HEK293 (cell line): ENCODE measurements at regions not wholly inside any gene's neighbourhood (a gene's known extent, or its start where the extent isn't known, plus 50 kb on each side); places are given as distances from the start of the nearest gene placed in this dataset.

Experiments
- CTCF ChIA-PET: fragments of 350-600 bp; formaldehyde crosslinking; extraction: SDS; loops from one replicate; lab custom pipeline; 2021; ENCODE audit warnings: antibody characterized with exemption; lab: Yijun Ruan, JAX
- POLR2A ChIA-PET: fragments of 300-600 bp; formaldehyde crosslinking; extraction: SDS; loops from one replicate; lab custom pipeline; 2020; ENCODE audit warnings: antibody characterized with exemption, inconsistent platforms; lab: Yijun Ruan, JAX
- H3K27ac ChIP-seq: fragments of 200-500 bp; sonication (Bioruptor generic); 2 replicates; pipeline ENCODE4 v1.5.1; 2014; ENCODE audit warnings: low read depth, low read length, control low read depth, inconsistent platforms; ENCODE audit errors: extremely low read depth
- H3K36me3 ChIP-seq, 2 experiments: fragments of 200-500 bp in 1 of 2; sonication (Bioruptor generic) in 1 of 2; 1 replicate in 1 of 2; 2 replicates in 1 of 2; pipeline ENCODE4 v1.5.1; 2014 to 2017; ENCODE audit warnings: inconsistent platforms in 2 of 2, low read length in 2 of 2; ENCODE audit not compliant: control insufficient read depth in 2 of 2, insufficient read depth in 1 of 2
- H3K4me1 ChIP-seq: fragments of 200-500 bp; sonication (Bioruptor generic); 2 replicates; pipeline ENCODE4 v1.5.1; 2014; ENCODE audit warnings: mild to moderate bottlenecking, low read length, inconsistent platforms; ENCODE audit not compliant: control insufficient read depth, insufficient read depth
- H3K4me3 ChIP-seq: 2 replicates; pipeline ENCODE4 v1.5.1; 2011; ENCODE audit warnings: low read depth, mild to moderate bottlenecking, control low read depth, low read length, moderate library complexity
- H3K9me3 ChIP-seq: fragments of 200-500 bp; sonication (Bioruptor generic); 2 replicates; pipeline ENCODE4 v1.5.1; 2014; ENCODE audit warnings: low read depth, low read length, inconsistent platforms; ENCODE audit not compliant: control insufficient read depth, insufficient read depth
- CTCF ChIP-seq: fragments of 450-650 bp; formaldehyde crosslinking; IDR thresholded peaks from 2 replicates; pipeline ENCODE4 v1.5.1; 2016; ENCODE audit warnings: missing biosample characterization, missing genetic modification characterization
- ELK4 ChIP-seq: IDR thresholded peaks from 2 replicates; pipeline ENCODE4 v1.6.1; 2011; ENCODE audit warnings: mild to moderate bottlenecking, low read depth, low read length, borderline replicate concordance
- TRIM28 ChIP-seq: IDR thresholded peaks from 2 replicates; pipeline ENCODE4 v1.6.1; 2011; ENCODE audit warnings: low read length, control low read depth, borderline replicate concordance
- ZBTB11 ChIP-seq: fragments of 450-650 bp; formaldehyde crosslinking; conservative IDR thresholded peaks from 2 replicates; pipeline ENCODE4 v1.5.1; 2016; ENCODE audit warnings: low read depth, missing biosample characterization, missing genetic modification characterization
- ZBTB26 ChIP-seq: fragments of 450-650 bp; formaldehyde crosslinking; optimal IDR thresholded peaks from 2 replicates; pipeline ENCODE3; 2016; ENCODE audit warnings: missing biosample characterization, mild to moderate bottlenecking, missing genetic modification characterization
- ZEB2 ChIP-seq: fragments of 450-650 bp; formaldehyde crosslinking; IDR thresholded peaks from 2 replicates; pipeline ENCODE4 v1.5.1; 2016; ENCODE audit warnings: missing biosample characterization, missing genetic modification characterization
- ZNF174 ChIP-seq: fragments of 450-650 bp; formaldehyde crosslinking; IDR thresholded peaks from 2 replicates; pipeline ENCODE4 v1.5.0; 2017; ENCODE audit warnings: missing biosample characterization, mild to moderate bottlenecking, missing genetic modification characterization
- ZNF214 ChIP-seq: fragments of 450-650 bp; formaldehyde crosslinking; IDR thresholded peaks from 2 replicates; pipeline ENCODE4 v1.5.1; 2017; ENCODE audit warnings: missing biosample characterization, mild to moderate bottlenecking, missing genetic modification characterization, borderline replicate concordance
- ZNF23 ChIP-seq: fragments of 450-650 bp; formaldehyde crosslinking; IDR thresholded peaks from 2 replicates; pipeline ENCODE4 v1.5.1; 2016; ENCODE audit warnings: missing biosample characterization, missing genetic modification characterization, borderline replicate concordance
- ZNF239 ChIP-seq: fragments of 450-650 bp; formaldehyde crosslinking; IDR thresholded peaks from 2 replicates; pipeline ENCODE4 v1.5.1; 2016; ENCODE audit warnings: missing biosample characterization, missing genetic modification characterization
- ZNF311 ChIP-seq: fragments of 450-650 bp; formaldehyde crosslinking; IDR thresholded peaks from 2 replicates; pipeline ENCODE4 v1.5.1; 2017; ENCODE audit warnings: missing biosample characterization, missing genetic modification characterization, borderline replicate concordance
- ZNF449 ChIP-seq: fragments of 450-650 bp; formaldehyde crosslinking; IDR thresholded peaks from 2 replicates; pipeline ENCODE4 v1.5.1; 2017; ENCODE audit warnings: missing biosample characterization, mild to moderate bottlenecking, missing genetic modification characterization, moderate library complexity
- ZNF529 ChIP-seq: fragments of 450-650 bp; formaldehyde crosslinking; IDR thresholded peaks from 2 replicates; pipeline ENCODE4 v1.5.1; 2017; ENCODE audit warnings: missing genetic modification characterization, missing biosample characterization; ENCODE audit not compliant: insufficient replicate concordance
- ZNF629 ChIP-seq: fragments of 450-650 bp; formaldehyde crosslinking; IDR thresholded peaks from 2 replicates; pipeline ENCODE4 v1.5.1; 2017; ENCODE audit warnings: missing biosample characterization, missing genetic modification characterization
- ZNF791 ChIP-seq: fragments of 450-650 bp; formaldehyde crosslinking; IDR thresholded peaks from 2 replicates; pipeline ENCODE4 v1.5.1; 2016; ENCODE audit warnings: missing biosample characterization, missing genetic modification characterization
- ZNF843 ChIP-seq: fragments of 450-650 bp; formaldehyde crosslinking; IDR thresholded peaks from 2 replicates; pipeline ENCODE4 v1.5.1; 2016; ENCODE audit warnings: missing biosample characterization, missing genetic modification characterization
- ZSCAN30 ChIP-seq: fragments of 450-650 bp; IDR thresholded peaks from 2 replicates; pipeline ENCODE4 v1.5.1; 2018; ENCODE audit warnings: missing biosample characterization, mild to moderate bottlenecking, missing genetic modification characterization, moderate library complexity
- ZXDB ChIP-seq: fragments of 450-650 bp; formaldehyde crosslinking; IDR thresholded peaks from 2 replicates; pipeline ENCODE4 v1.5.1; 2016; ENCODE audit warnings: missing biosample characterization, missing genetic modification characterization

- H3K9me3 ChIP-seq: no peaks in the 10 kb centered on the region
- POLR2A ChIA-PET: no interaction called here
Measured at GRCh38 chr7:85343484-85343883, 156.6 kb upstream of the SEMA3D start.

GRCh38 chr7:85342781-85343180 is 155.9 kb upstream of the SEMA3D start:
- ChIA-PET POLR2A (no interaction called here), CTCF (interaction anchor here (0.6 to 0.9 kb wide), 2 partner anchors 187 to 255 kb away, joined by 3 to 4 read pairs; no protein-coding TSS in a partner anchor)
- H3K9me3 ChIP-seq: no peaks in the 10 kb centered on the region
- no peak overlapping the region for H3K4me3 ChIP-seq
- H3K27ac ChIP-seq: no peak overlapping the region
- TF ChIP-seq ZXDB (no peak), ZSCAN30 (tag by site-specific recombination) (no peak), ZNF23 (tag by site-specific recombination) (no peak), ZNF449 (tag by site-specific recombination) (no peak), ELK4 (no peak), ZNF791 (tag by site-specific recombination) (no peak), ZBTB11 (no peak), ZNF239 (tag by site-specific recombination) (no peak)
- no peaks in the 10 kb centered on the region for H3K36me3 ChIP-seq
- H3K4me1 ChIP-seq: no peaks in the 10 kb centered on the region

More at GRCh38 chr7:85343484-85343883, 156.6 kb upstream of the SEMA3D start:
- TF ChIP-seq TRIM28: no peak
- TF ChIP-seq ZNF214 (tag by site-specific recombination): no peak
- no peak for TF ChIP-seq ZNF311
- no peak for TF ChIP-seq ZSCAN30 (tag by site-specific recombination)
- no peak for TF ChIP-seq ZNF174 (tag by site-specific recombination)
- no peak for TF ChIP-seq ZNF529
- TF ChIP-seq ZEB2 (tag by site-specific recombination): no peak
- TF ChIP-seq ZBTB26 (tag by site-specific recombination): no peak
- no peak for TF ChIP-seq CTCF
- TF ChIP-seq ZNF629 (tag by site-specific recombination): no peak
- TF ChIP-seq ZNF843: no peak
- H3K4me1 ChIP-seq: no peaks in the 10 kb centered on the region
- no peaks in the 10 kb centered on the region for H3K36me3 ChIP-seq
- CTCF ChIA-PET: interaction anchor here (0.9 kb wide), 1 partner anchor 254 kb away, joined by 4 read pairs; no protein-coding TSS in a partner anchor
- no peak overlapping the region for H3K4me3 ChIP-seq
- H3K27ac ChIP-seq: no peak overlapping the region
